HG03457 (cell line): ENCODE measurements at regions not wholly inside any gene's neighbourhood (a gene's known extent, or its start where the extent isn't known, plus 50 kb on each side); places are given as distances from the start of the nearest gene placed in this dataset.
"Not testable (repeated sequence)": the region's sequence is repeated elsewhere in the genome, so short reads cannot be mapped to it uniquely, and the experiment has no call there.

ENCODE experiments used
- ATAC-seq: cut with Tn5 transposase; IDR thresholded peaks from one replicate; pipeline ENCODE4 v1.9.1; 2021; ENCODE audit warnings: moderate number of reproducible peaks; ENCODE audit not compliant: unreplicated experiment

- ATAC-seq = no peak
Observed at GRCh38 chr5:103389357-103389756, 130.8 kb downstream of the MACIR start.

- ATAC-seq = no peak
Observed at GRCh38 chr5:103385722-103386121, 127.2 kb downstream of the MACIR start.

DNA sequence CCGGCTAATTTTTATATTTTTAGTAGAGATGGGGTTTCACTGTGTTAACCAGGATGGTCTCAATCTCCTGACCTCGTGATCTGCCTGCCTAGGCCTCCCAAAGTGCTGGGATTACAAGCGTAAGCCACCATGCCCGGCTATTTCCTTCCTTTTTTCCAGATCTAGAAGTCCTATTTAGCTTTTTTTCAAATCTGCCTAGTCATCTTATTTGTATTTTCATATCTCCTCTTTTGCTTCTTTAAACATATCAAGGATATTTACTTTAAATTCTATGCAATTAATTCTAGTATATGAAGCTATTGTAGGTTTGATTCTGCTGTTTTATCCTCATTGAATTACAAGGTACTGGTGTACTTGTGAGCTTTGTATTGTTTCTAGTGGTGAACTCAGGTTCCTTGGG lies 119.1 kb downstream of the MACIR start:
- ATAC-seq = not testable (repeated sequence)

DNA sequence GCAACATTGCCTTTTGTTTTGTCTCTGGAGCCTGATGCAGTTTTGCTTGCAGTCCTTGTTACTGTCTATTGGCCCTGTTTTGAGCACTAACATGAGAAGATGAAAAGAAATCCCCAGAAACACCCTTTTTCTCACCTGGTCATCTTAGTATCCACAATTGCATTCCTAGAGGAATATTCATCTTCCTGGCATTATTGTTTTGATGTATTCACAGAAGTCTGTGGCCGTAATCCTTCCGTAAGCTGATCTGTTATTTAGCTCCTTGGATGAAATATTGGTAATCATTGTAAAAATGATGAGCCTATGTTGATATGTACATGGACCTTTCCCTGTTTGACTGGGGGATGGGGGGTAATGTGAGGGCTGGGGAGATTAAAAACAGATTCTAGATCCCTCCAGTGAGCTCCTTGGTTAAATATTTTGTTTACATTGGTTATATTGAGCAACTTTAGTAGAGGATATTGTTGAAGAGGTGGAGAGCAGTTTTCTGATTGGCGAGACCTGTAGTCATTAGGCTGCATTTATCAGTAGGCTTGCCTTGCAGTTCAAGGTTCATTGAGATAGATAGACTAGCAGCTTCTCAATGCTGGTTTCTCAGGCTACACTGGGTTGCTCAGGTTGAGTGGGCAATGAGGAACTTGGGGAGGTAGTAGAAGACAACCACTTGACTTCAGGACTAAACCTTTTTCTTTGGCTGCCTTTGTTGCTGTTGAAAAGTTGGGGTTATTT lies 117.5 kb downstream of the MACIR start:
- ATAC-seq = no peak

- ATAC-seq = no peak
Observed at GRCh38 chr5:103375350-103375749, 116.8 kb downstream of the MACIR start.

- ATAC-seq = no peak
Observed at GRCh38 chr5:103374473-103374963, 116.0 kb downstream of the MACIR start.

- no peak for ATAC-seq
Observed at GRCh38 chr5:103373597-103374472, 115.3 kb downstream of the MACIR start.

DNA sequence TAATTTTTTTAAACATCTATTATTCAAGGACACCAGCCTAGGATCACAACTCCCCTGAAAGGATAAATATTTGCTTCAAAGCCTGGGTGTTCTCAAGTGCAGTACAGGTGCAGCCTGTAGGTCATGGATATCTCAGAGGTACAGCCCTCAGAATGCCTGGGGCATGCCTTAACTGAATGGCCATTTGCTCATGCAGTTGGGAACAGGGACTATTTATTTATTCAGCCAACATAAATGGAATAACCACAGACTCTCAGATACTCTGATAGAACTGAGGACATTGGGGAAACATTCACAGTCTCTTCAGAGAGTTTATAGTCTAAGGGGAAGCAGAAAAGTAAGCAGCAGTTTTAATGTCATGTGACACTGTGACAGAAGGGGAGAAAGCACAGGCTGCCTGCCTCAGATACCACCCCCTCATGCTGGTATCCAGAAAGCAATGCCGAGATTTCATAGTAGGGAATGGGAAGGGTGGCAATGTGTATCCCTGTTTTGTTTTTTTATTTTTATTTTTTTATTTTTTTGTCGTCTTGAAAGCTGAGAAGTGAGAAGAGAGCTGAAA lies 112.6 kb downstream of the MACIR start:
- no peak for ATAC-seq

DNA sequence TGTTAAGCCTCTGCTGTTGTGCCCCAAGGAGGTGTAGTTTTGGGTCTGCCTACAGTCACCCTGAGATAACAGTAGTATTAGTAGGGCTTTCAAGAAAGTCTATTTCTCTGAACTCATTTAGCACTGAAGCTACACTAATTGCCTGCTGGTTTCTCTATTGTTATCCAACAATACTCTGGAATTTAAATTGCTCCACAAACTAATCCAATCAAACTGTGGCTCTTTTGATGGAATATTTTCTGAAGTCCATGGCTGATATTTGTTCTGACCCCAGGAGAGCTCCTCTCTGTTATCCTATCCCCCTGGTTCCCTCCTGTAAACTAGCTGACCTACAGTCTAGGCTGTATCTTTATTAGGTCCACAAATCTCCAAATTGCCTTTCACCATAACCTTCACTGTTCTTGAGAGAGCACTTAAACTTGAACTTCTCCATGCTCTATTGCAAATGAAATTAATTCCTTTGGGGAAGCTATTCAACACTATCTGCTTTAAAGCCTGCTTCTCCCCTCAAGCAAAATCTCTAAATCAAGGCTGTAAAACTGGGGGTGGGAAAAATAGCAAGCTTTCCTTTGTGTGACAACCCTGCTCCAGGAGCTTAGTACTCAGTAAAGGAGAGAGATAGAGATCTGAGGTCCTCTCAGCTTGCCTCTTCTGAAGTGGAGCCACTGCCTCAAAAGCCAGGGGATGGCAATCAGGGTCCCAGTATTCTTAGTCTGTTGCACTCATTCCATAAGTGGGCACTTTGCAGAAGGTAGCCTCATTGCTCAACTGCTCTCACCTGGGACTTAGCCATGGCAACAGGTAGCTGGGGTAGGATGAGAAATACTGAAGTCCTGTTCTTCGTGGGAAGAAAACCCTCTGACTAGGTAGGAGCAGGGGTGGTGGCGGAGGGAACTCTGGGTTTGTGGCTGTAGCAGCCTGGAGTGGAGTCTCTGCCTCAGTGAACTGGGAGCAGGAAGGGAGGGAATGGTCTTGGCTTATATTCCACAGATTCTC lies 110.9 kb downstream of the MACIR start:
- no peak for ATAC-seq

DNA sequence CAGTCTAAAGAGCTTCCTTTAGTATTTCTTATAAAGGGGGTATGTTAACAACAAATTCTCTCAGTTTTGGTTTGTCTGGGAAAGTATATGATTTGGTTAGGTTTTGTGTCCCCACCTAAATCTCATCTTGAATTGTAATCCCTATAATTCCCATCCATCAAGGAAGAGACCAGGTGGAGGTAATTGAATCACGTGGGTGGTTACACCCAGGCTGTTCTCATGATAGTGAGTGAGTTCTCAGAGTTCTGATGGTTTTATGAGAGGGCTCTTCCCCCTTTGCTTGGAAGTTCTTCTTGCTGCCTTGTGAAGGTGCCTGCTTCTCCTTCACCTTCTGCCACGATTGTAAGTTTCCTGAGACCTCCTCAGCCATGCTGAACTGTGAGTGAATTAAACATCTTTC lies 109.1 kb downstream of the MACIR start:
- no peak for ATAC-seq

DNA sequence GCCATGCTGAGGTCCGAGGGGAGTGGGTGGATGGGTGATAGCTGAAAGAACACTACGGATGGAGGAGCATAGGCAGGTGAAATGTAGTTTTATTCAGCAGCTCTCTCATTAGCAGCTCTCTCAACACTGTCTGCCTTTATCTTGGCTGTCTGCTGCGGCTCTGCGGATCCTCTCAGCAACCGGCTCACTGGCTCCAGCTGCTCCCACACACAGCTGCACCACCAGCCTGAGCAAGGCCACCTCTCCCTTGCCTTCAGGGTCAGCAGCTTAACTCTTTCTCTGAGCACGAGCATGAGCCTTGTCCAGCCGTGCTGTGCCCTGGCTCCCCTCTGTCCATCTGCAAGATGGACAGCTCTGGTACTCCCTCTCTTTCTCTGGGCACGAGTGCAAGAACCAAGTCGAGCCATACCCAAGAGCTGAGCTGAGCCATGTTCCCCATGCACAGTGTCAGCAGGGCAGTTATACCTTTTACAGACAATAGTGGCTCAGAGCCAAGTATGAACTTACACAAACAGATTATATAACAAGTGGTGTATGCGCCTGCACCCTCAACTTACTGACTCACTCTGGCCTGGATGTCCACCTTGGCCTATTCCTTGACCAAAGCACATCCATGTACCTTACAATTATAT lies 108.5 kb downstream of the MACIR start:
- ATAC-seq = no peak

GRCh38 chr5:103364074-103364473 lies 105.5 kb downstream of the MACIR start:
- ATAC-seq = no peak

DNA sequence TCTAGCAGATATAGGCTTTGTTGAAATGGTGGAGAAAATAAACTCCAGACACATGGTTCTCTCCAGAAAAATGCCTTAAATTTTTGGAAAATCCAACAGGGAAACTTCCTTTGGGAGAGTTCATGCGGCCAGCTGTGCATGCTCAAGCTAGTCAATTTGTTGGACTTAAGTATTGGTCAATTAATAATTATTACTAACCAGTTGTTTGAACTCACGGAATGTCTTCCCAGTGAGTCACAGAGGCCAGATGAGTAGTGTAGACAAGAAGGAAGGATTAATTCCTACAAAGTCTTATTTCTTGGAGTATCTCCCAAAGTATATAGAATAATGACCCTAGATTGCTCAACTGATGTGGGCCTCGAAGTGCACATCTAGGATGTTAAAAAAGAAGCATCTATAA lies 103.6 kb downstream of the MACIR start:
- no peak for ATAC-seq

DNA sequence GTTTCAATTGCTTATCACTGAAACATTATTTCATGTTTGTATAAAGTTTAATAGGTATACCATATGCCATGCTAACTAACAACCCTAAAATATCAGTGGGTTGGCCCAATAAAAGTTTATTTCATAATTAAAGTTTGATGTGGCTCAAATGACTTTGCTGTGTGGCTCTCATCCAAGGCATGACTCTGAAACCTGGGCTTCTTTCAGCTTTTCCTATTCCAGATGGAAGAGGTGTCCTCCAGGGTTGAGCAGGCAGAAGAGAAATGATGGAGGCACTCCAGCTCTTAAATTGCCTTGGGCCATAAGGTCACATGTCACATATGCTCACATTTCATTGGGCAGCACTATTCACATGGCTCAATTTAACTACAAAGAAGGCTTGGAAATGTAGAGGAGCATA lies 101.9 kb downstream of the MACIR start:
- ATAC-seq = no peak

DNA sequence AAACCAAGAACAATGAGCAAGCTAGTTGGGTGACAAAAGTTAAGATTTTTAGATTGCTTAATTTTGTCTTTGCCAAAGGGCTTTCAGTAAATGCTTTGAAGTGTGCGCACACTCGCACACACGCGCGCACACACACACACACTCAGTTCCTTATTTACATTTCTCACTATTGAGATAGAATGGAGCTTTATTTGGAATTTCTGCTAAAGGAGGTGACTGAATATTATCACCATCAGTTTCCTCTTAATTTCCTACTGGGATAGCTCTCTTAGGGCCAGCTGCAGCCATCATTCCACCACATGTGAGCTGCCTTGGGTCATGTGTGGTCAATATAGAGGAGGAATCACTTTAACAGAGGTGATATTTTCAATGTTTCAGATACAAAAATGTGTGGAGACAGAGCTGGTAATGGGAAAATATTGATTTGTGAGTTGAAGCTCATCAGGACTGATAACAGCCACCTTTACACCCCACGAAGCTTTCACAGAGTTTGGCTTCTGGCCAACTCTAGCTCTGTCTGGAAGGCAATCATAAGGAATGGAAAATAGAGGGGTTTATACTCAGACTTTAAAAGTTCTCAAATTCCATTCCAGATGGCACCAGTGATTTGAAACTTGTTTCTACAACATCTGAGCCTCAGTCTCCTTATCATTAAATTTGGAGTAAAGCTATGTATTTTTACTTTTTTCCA lies 99.9 kb downstream of the MACIR start:
- ATAC-seq = no peak

- no peak for ATAC-seq
Observed at GRCh38 chr5:103357636-103358035, 99.1 kb downstream of the MACIR start.

DNA sequence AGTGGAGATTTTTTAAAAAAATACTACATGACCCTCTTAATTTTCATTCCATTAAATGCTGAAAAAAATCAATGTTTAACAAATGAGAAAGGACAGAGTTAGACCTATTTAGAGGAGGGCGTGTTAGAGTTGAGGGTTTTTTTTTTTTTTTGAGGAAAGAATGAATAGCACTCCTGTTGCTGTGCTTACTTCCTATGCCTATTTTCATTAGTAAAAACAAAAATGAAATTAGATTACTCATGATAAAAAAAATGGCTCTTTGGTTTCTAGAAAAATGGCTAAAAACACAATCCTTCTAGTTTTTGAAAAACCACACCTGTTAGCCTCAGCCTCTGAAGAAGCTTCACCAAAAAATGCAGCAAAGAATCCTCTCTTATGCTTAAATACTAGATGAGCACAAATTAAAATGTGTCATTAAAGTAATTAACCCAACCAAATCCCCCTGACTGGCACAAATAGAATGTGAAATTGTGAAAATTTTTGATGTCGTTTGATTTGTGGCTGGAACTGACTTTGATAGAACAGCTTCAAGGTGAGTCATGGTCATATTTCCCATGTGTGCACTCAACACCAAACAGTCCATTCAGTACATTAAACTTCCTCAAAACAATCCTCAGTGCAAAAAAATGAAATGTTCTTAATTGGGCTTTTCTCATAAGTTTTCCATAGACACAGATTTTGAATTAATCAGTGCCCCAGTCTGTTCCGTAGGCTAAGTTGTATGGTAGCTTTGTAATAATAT lies 98.0 kb downstream of the MACIR start:
- ATAC-seq = no peak

DNA sequence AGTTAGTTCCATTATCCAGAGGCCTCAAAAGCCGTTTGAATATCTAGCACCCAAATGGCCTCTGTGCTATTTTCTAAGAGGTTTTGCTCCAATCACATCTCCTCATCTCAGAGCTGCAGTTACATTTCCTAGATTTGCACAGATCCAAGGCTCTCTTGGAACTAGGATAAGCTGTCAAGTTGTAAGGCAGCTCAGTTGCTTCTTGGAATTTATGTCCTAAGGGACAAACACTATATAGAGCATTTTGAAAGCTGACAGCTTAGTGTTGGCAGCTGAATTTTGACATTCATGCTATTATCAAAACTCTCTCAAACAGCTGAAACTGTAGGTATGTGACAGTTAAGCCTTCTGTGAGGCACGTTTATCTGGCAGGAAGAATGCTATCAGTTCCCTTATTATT lies 97.0 kb downstream of the MACIR start:
- ATAC-seq = no peak

- ATAC-seq = no peak
Observed at GRCh38 chr5:103354446-103354845, 95.9 kb downstream of the MACIR start.
